Fibroblast of the aortic adventitia (primary cell): ENCODE measurements at regions not wholly inside any gene's neighbourhood (a gene's known extent, or its start where the extent isn't known, plus 50 kb on each side); places are given as distances from the start of the nearest gene placed in this dataset.

Experiments
- DNase-seq: peaks from one replicate; pipeline ENCODE4 v3.0.0-alpha.2; 2010; ENCODE audit warnings: low read depth
- H3K4me3 ChIP-seq: 2 replicates; pipeline ENCODE4 v1.5.1; 2011; ENCODE audit warnings: low read depth, mild to moderate bottlenecking, control low read depth, low read length, moderate library complexity
- TF ChIP-seq, protein P1 (sequence below): IDR thresholded peaks from 2 replicates; pipeline ENCODE4 v1.5.1; 2011; ENCODE audit warnings: mild to moderate bottlenecking, low read length, control low read depth, inconsistent platforms; ENCODE audit not compliant: insufficient read depth

DNA sequence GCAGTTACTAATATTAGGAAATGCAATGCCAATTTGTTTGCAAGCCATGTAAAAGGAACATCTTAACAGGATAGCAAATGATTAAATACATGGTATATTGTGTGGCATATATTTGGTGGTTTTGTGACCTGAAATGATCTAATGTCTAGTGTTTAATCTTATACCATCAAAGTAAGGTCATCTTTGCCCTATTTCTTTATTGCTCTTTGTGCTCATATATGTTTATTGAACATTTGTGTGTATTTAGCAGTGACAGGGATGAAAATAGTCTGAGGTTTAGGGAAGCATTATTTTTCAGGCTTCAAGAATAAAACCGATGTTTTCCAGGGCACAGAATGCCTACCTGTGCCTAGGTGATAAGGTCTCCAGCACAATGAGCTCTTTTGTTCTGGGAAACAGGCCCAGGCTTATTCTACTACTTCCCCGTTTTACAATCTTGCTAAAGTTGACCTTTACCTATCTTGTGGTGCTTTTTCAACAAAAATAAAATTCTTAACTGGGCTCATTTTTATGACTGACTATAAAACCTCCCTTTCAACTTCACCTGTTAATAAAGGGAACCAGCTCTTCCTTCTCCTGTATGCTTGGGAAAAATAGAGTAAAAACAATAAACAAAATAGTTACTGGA is 105.6 kb upstream of the ANKH start:
- no peak overlapping the region for H3K4me3 ChIP-seq
- TF ChIP-seq, protein P1, sequence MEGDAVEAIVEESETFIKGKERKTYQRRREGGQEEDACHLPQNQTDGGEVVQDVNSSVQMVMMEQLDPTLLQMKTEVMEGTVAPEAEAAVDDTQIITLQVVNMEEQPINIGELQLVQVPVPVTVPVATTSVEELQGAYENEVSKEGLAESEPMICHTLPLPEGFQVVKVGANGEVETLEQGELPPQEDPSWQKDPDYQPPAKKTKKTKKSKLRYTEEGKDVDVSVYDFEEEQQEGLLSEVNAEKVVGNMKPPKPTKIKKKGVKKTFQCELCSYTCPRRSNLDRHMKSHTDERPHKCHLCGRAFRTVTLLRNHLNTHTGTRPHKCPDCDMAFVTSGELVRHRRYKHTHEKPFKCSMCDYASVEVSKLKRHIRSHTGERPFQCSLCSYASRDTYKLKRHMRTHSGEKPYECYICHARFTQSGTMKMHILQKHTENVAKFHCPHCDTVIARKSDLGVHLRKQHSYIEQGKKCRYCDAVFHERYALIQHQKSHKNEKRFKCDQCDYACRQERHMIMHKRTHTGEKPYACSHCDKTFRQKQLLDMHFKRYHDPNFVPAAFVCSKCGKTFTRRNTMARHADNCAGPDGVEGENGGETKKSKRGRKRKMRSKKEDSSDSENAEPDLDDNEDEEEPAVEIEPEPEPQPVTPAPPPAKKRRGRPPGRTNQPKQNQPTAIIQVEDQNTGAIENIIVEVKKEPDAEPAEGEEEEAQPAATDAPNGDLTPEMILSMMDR, result no peak
- no peak for DNase-seq

DNA sequence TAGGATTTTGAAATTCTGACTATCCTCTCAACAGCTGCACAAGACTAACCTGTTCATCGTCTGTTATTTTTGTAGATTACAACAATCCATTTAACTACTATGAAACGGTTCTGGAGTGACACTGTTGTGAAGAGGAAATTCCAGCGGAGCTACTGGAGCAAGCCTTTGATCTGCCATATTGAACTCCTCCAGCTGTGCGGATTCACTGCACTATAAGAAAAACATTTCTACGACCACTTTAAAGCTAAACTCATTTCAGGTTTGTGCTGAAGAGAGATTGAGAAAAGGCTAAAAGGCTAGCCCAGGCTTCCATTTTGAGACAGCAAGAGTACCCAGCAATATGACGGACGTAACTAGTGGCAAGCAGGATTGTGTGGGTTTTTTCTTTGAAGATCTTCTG is 104.9 kb upstream of the ANKH start:
- TF ChIP-seq, protein P1, result no peak
- no peak for DNase-seq
- no peak overlapping the region for H3K4me3 ChIP-seq

DNA sequence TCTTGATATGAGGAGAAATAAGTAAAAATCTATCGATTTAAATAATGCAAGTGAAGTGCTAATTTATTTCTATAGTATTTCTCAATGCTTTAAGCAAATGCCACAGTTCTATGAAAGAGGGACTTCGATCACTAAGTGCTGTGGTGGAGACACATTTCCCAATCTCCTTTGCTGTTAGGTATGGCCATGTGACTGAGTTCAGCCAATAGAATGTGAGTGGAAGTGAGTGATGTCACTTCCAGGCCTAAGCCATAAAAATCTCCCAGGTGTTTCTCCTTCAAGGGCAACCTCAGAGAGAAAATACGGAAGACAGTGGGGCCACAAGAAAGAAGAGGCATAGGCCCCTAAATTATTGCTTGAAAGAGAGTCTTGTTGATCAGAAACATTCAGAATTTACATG is 100.3 kb upstream of the ANKH start:
- no peak overlapping the region for H3K4me3 ChIP-seq
- TF ChIP-seq, protein P1, result no peak
- no peak for DNase-seq

DNA sequence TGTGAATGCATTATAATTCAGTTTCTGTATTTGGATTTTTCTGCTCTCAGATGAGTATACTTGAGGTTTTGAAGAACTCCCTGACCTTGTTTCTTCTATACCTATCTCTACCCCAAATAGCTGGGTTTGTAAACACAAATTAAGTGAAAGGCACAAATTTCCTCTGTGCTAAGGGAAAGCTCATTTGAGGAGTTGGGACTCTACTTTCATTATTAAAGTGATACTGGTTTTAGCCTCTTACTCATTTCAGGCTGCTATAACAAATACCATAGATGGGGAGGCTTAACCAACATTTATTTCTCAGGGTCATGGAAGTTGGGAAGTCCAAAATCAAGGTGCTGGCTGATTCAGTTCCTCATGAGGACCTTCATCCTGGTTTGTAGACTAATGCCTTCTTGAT is 97.2 kb upstream of the ANKH start:
- DNase-seq, result no peak
- no peak overlapping the region for H3K4me3 ChIP-seq
- TF ChIP-seq, protein P1, result no peak

DNA sequence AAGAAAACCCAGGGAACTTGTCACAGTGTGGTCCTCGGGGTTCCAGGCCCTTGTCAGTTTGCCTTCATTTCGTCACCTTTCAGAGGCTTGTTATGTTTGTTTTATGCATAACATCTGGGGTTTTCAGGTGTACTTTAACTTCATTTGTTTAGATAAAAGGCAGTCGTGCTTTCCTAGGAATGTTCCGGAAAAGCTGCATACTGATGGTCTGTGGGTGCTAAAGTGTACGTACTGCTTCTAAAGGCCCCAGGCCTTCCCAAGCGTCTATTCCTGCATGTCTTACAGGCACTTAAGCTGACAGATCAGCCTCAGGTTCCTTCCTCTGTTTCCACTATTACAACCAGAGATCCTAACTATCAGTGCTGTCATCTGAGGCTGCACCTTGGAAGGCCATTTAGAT is 95.6 kb upstream of the ANKH start:
- TF ChIP-seq, protein P1, result no peak
- DNase-seq, result no peak
- no peak overlapping the region for H3K4me3 ChIP-seq

DNA sequence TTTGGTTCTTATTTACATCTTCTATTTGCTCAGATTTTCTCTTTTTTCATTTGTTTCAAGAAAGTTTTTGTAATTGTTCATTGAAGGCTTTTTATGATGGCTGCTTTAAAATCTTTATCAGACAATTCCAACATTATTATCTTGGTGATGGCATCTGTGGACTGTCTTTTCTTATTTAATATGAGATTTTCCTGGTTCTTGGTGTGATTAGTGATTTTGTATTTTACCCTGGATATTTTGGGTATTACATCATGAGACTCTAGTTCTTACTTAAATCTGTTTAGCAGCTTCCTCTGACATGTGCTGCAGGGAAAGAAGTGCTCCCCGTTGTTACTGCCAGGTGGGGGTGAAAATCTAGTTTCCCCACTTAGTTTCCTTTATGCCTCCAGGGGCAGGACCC is 94.2 kb upstream of the ANKH start:
- DNase-seq, result no peak
- H3K4me3 ChIP-seq, result no peak overlapping the region
- TF ChIP-seq, protein P1, result no peak

DNA sequence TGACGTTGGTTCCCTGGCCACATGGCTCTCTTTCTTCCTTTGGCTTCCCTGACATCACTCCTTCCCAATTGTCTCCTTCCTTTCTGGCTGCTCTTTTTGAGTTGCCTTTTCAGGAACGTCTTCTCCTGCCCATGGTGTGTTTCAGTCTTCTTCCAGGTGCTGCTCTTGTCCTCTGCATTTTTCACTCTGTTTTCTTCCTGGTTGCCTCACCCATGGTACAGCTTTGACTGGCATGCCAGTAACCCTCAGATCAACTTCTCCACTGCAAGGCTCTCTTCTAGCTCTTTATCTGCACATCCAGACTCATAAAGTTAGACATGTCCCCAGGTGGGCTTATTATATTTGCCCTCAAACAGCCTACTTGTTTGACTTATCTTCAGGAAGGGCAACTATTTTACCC is 91.0 kb upstream of the ANKH start:
- H3K4me3 ChIP-seq, result no peak overlapping the region
- DNase-seq, result no peak
- TF ChIP-seq, protein P1, result no peak
